Left forelimb (tissue), 1 donor: ENCODE measurements at regions not wholly inside any gene's neighbourhood (a gene's known extent, or its start where the extent isn't known, plus 50 kb on each side); places are given as distances from the start of the nearest gene placed in this dataset.

Experiments used
- DNase-seq: peaks from one replicate; pipeline ENCODE4 v3.0.0-alpha.2; 2018; ENCODE audit warnings: low spot score

- no peak for DNase-seq
These were observed 567.5 kb downstream of the BCL11A start for GRCh38 chr2:59985923-59986322.

DNA sequence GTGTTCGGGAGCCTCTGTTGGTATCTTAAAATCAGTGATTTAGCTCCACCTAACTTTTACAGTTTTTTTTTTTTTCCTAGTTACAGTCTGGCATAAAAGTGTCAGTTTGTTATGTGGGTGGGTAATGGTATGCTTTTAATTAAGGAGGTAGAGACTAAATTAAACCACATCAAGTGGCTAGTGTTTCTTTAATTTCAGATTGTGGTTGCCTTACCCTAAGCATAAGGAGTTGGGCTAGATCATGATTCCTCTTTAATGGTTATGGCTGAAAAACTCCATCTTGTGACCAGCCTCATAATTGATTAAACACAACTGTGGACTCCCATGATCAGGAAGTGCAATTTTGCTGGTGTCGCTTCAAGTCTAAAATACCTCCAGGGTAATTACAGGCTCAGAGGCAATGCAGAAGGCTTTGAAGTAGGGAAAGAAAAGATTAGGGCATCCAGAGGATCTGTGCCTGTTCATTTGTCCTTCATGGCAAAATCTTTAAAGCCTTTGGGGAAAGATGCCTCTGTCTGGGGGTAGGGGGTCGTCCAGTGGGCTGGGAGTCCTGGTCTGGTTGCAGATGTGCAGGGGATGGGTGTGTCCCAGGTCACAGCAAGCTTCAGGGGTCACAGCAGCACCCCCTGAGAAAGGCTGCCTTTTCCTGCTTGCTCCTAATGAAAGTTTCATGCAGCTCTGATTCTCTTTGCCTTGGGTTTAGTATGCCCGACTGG, 579.2 kb downstream of the BCL11A start:
- DNase-seq, result no peak

GRCh38 chr2:59969161-59969560, 584.3 kb downstream of the BCL11A start:
- DNase-seq, result no peak

- no peak for DNase-seq
These were observed 585.0 kb downstream of the BCL11A start for GRCh38 chr2:59968441-59968840.

- DNase-seq, result no peak
These were observed 585.8 kb downstream of the BCL11A start for GRCh38 chr2:59967691-59968090.

GRCh38 chr2:59963157-59963556, 590.3 kb downstream of the BCL11A start:
- DNase-seq, result no peak

GRCh38 chr2:59961746-59962145, 591.7 kb downstream of the BCL11A start:
- no peak for DNase-seq

DNA sequence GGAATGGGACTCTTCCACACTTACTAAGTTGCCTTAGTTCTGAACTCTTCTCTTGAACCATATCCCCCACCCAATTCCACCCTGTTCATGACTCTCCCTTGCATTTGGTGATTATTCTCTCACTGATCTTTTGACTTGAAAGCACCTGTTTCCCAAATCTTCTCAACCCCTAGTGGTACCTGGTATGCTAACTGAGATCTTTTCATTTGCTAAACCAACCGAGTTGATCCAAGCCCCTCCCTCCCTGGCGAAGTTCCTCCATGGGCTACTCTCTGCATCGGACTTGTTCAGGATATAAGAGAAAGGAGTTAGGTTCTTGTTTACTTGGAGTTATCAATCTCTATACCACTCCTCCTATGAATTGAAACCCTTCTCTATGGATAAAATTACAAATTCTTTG, 593.5 kb downstream of the BCL11A start:
- DNase-seq, result no peak

- DNase-seq, result no peak
These were observed 596.0 kb downstream of the BCL11A start for GRCh38 chr2:59957504-59957903.

DNA sequence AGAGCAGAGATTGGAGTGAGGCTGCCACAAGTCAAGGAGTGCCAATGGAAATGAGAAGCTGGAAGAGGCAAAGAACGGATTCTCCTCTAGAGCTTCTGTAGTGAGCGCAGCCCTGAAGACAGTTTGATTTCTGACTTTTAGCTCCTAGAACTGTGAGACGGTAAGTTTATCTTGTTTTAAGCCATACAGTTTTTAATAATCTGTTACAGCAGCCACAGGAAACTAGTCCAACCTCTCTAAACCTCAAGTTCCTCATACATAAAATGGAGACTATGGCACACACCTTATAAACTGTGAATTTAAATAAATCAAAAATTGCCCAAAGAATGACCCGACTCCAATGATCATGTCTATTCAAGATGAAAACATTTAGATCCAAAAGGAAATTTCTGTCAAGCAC, 596.5 kb downstream of the BCL11A start:
- no peak for DNase-seq

DNA sequence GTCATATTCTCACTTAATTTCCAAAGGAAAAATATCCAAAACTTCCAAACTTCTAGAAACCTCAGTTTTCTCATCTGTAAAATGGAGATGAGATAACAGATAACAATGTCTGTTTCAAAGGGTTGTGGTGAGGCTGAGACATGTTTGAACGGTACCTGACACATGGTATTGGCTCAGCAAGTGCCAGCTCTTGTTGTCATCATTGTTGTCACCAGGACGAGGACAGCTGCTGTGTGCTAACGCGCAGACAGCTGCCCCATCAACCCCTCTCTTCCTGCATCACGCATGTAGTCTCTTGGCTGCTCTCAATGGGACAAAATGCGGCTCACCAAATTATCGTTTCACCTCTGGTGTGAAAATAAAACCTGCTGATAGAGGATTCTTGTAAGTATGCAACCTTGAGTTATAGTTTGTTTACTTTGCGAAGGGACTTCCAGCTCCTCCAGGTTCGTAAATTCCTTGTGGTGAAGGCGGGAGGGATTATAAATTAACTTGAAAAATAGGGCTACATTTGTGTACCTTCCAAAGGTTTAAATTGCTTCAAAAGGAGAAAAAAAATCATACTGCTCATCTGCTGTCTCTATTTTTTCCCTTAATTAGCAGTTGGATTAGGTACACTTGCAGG, 605.4 kb downstream of the BCL11A start:
- DNase-seq, result no peak

DNA sequence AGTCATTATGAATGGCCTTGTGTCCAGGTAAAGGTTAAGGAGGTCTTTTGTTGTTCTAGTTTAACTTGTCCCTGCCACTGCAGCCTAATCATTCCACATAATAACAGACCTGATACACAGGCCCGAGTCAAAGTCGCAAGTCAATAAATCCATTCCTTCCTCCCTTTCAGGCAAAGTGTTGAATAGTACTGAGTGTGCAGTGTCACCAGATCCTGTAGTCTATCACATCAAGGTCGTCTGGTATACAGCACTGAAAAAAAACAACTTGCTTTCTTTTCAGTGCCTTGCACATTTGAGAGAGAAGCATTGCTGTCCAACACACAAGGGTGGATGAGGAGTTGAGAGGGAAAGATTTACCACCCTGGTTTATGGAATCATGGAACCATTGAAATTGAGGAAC, 606.2 kb downstream of the BCL11A start:
- no peak for DNase-seq

DNA sequence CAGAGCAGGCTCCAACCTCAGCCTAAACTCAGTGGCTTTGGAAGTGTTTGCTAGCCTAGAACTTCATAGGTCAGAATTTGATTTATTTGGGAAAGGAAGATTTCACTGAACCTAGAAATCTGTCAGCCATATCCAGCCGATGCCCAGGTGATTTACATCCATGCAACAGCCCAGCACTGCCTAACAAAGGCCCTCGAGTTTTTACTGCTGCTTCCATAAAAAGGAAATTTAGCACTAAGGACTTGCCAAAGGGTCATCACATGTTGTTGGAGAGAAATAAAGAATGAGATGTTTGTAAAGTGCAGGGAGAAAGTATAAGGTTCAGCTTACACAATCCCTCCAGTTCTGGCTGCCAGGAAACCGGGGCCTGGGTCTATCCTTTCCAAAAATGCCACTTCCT, 614.2 kb downstream of the BCL11A start:
- DNase-seq, result no peak

DNA sequence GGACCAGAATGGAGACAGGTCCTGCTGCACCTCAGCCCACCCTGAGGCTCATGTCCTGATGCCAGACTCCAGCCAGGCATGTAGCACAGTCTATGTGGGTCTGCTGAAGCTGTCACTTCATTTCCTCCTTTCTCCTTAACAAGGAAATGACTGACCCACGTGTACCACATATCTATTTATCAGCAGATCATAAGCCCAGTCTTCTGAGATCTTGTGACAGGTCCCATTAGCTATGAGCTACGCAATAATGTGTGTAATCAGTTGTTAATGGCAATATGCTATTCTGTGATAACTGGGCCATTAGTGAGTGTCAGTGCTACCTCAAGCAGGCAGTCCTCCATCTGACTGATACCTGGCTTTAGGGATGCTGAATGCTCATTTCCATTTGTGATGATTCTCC, 615.3 kb downstream of the BCL11A start:
- no peak for DNase-seq

DNA sequence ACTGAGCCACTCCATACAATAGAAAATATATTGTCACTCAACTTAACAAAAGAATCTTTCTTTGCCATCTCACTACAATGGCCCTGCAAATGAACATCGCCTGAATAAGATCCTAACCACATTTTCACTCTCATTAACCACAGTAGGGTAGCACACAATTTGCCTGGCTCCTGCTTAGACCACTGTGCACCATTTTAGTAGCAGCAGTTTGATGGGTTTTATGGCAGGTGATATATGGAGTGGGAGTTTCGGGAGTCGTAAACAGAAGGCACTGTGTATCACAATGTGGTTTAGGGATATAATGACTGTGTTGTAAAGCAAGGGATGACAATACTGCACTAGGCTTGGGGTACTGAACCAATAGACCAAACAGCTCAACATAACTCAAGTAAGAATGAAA, 617.4 kb downstream of the BCL11A start:
- DNase-seq, result no peak

- DNase-seq, result no peak
These were observed 618.4 kb downstream of the BCL11A start for GRCh38 chr2:59935005-59935404.

DNA sequence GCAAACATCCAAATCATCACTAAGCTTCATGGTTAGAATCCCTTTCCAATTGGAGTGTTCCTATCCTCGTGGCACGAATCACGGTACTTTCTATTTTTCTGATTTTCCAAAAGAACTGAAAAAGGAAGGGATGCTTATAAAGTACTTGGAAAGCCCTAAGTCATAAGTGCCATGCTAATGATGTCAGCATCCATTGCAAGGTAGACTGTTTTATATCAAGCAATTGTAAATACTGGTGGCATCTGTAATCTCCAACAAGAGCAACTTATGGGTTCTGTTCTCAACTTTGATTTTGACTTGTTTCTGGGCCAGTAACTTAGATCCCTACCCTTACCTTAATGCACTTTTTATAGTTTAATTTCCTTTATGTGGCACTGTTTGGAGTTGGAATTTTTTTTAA, 619.5 kb downstream of the BCL11A start:
- DNase-seq, result no peak

GRCh38 chr2:59932341-59932740, 621.1 kb downstream of the BCL11A start:
- no peak for DNase-seq

DNA sequence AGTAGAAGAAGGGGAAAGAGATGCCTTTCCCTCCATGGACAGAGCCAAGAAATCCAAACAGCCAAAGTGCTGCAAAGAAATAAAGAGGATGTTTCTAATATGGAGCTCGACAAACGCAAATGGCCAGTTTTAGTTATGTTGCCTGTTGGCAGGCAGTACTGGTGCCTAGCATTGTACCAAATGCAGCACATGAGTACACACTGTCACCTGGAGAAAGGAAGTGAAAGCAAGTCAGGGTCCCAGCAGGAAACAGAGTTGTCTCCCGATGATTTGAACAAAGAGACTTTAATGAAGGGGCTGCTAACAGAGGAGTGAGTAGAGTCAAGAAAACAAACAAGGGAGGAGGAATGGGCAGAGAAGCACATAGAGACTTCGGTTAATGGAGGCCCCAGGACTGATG, 623.0 kb downstream of the BCL11A start:
- DNase-seq, result no peak

- DNase-seq, result no peak
These were observed 626.7 kb downstream of the BCL11A start for GRCh38 chr2:59926731-59927130.

GRCh38 chr2:59925321-59925720, 628.1 kb downstream of the BCL11A start:
- DNase-seq, result no peak

- no peak for DNase-seq
These were observed 629.1 kb downstream of the BCL11A start for GRCh38 chr2:59924346-59924745.

DNA sequence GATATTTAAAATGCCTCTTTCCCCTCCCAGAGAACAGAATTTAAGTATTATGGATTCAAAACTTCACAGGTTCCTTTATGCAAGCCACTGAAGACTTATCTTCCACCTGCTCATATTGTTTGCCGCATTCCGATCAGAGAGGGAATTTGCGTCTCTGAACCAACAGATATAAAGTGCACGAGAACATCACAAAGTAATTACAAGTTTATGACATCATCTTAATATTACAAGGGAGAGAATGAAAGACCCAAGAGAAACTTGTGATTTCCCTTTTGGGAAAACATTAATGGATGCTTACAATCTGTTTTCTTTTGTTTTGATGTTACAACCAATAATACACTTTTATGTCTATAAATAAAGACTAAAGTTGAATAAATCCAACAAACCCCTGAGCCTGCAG, 631.0 kb downstream of the BCL11A start:
- no peak for DNase-seq

GRCh38 chr2:59921743-59922142, 631.7 kb downstream of the BCL11A start:
- DNase-seq, result no peak
